ENCODE measurements at regions not wholly inside any gene's neighbourhood (a gene's known extent, or its start where the extent isn't known, plus 50 kb on each side); places are given as distances from the start of the nearest gene placed in this dataset.
"Not testable (repeated sequence)": the region's sequence is repeated elsewhere in the genome, so short reads cannot be mapped to it uniquely, and the experiment has no call there.

- H3K27ac ChIP-seq = peak overlapping the region; percentile 59 to 83 (median 71)
- DNase-seq = no peak
These were observed 92.0 kb upstream of the FRMD1 start for GRCh38 chr6:168170841-168171601.

GRCh38 chr6:168169624-168170023, 90.6 kb upstream of the FRMD1 start:
- no peak overlapping the region for H3K4me3 ChIP-seq
- H3K27me3 ChIP-seq = no peaks in the 10 kb centered on the region
- 85 to 89% methylated on average over 2 to 11 of the region's 11 CpGs for WGBS, 2 donors (ENCODE audit: low coverage in 1 of 2)
- H3K27ac ChIP-seq = peak overlapping the region in 1 of 4 donors; percentile 34
- H3K36me3 ChIP-seq = no peaks in the 10 kb centered on the region
- peaks cover 0 to 27% (median 18%) of the 10 kb centered on the region in 4 donors for H3K4me1 ChIP-seq
- in situ Hi-C loops (cut with MboI; ENCODE audit: low pct_ligation_motif_present in 1 of 4, low pct_unique_long_range_greater_than_20kb in 1 of 4, low sequenced_read_pairs in 3 of 4) = loop anchor here in 1 of 4 donors (25.0 kb wide), 1 partner anchor 718 kb away; no protein-coding TSS in a partner anchor
- H3K9me3 ChIP-seq = no peaks in the 10 kb centered on the region
- intact Hi-C loops (cut with DNase I; ENCODE audit: low total_unique reads) = no loop called here
- TF ChIP-seq POLR2A (IDR thresholded peaks at IDR 0.05) = no peak
- no peak for TF ChIP-seq POLR2AphosphoS5 (IDR thresholded peaks at IDR 0.05)
- TF ChIP-seq EP300 (IDR thresholded peaks at IDR 0.05; ENCODE audit: low read depth) = no peak
- TF ChIP-seq CTCF (IDR thresholded peaks at IDR 0.05) = no peak
- no peak for DNase-seq

More at GRCh38 chr6:168170841-168171601, 92.0 kb upstream of the FRMD1 start:
- Histone ChIP-seq H3K27me3 (no peaks in the 10 kb centered on the region), H3K36me3 (no peaks in the 10 kb centered on the region), H3K9me3 (no peaks in the 10 kb centered on the region), H3K4me1 (peaks cover 0 to 27% (median 18%) of the 10 kb centered on the region in 4 donors), H3K4me3 (no peak overlapping the region)
- in situ Hi-C loops (cut with MboI; ENCODE audit: low pct_ligation_motif_present in 1 of 4, low pct_unique_long_range_greater_than_20kb in 1 of 4, low sequenced_read_pairs in 3 of 4) = loop anchor here in 1 of 4 donors (25.0 kb wide), 1 partner anchor 716 kb away; no protein-coding TSS in a partner anchor
- TF ChIP-seq POLR2AphosphoS5 (IDR thresholded peaks at IDR 0.05) (no peak), CTCF (IDR thresholded peaks at IDR 0.05) (no peak), POLR2A (IDR thresholded peaks at IDR 0.05) (no peak), EP300 (IDR thresholded peaks at IDR 0.05; ENCODE audit: low read depth) (no peak)
- intact Hi-C loops (cut with DNase I; ENCODE audit: low total_unique reads) = no loop called here
- 69 to 78% methylated on average over 8 to 16 of the region's 16 CpGs for WGBS, 2 donors (ENCODE audit: low coverage in 1 of 2)

- H3K27me3 ChIP-seq; H3K4me3 ChIP-seq; DNase-seq; H3K36me3 ChIP-seq; intact Hi-C loops (cut with DNase I; ENCODE audit: low total_unique reads); H3K9me3 ChIP-seq: not testable (repeated sequence)
- Histone ChIP-seq H3K4me1 (peaks cover 0 to 23% (median 18%) of the 10 kb centered on the region in 4 donors), H3K27ac (peak overlapping the region in 1 of 4 donors; percentile 34)
- WGBS, 2 donors (ENCODE audit: low coverage in 1 of 2) = 67 to 76% methylated on average over 1 to 9 of the region's 12 CpGs
- in situ Hi-C loops (cut with MboI; ENCODE audit: low pct_ligation_motif_present in 1 of 4, low pct_unique_long_range_greater_than_20kb in 1 of 4, low sequenced_read_pairs in 3 of 4) = loop anchor here in 1 of 4 donors (25.0 kb wide), 1 partner anchor 718 kb away; no protein-coding TSS in a partner anchor
These were observed 89.9 kb upstream of the FRMD1 start for GRCh38 chr6:168168936-168169335.

GRCh38 chr6:168168330-168168729, 89.3 kb upstream of the FRMD1 start:
- H3K4me3 ChIP-seq; H3K36me3 ChIP-seq; intact Hi-C loops (cut with DNase I; ENCODE audit: low total_unique reads); H3K9me3 ChIP-seq; H3K27me3 ChIP-seq; H3K27ac ChIP-seq; DNase-seq: not testable (repeated sequence)
- in situ Hi-C loops (cut with MboI; ENCODE audit: low pct_ligation_motif_present in 1 of 4, low pct_unique_long_range_greater_than_20kb in 1 of 4, low sequenced_read_pairs in 3 of 4) = loop anchor here in 1 of 4 donors (25.0 kb wide), 1 partner anchor 719 kb away; no protein-coding TSS in a partner anchor
- peaks cover 0 to 28% (median 20%) of the 10 kb centered on the region in 4 donors for H3K4me1 ChIP-seq
- 82 to 97% methylated on average over 5 to 11 of the region's 13 CpGs for WGBS, 2 donors (ENCODE audit: low coverage in 1 of 2)

GRCh38 chr6:168167431-168168315, 88.7 kb upstream of the FRMD1 start:
- Histone ChIP-seq H3K27ac (no peak overlapping the region), H3K4me3 (no peak overlapping the region), H3K4me1 (peaks cover 0 to 29% (median 20%) of the 10 kb centered on the region in 4 donors), H3K27me3 (no peaks in the 10 kb centered on the region), H3K9me3 (no peaks in the 10 kb centered on the region), H3K36me3 (no peaks in the 10 kb centered on the region)
- 94% methylated on average over 12 of the region's 12 CpGs; no CpG with 5 or more reads in 1 of the 2 donors for WGBS, 2 donors (ENCODE audit: low coverage in 1 of 2)
- in situ Hi-C loops (cut with MboI; ENCODE audit: low pct_ligation_motif_present in 1 of 4, low pct_unique_long_range_greater_than_20kb in 1 of 4, low sequenced_read_pairs in 3 of 4) = loop anchor here in 1 of 4 donors (25.0 kb wide), 1 partner anchor 720 kb away; no protein-coding TSS in a partner anchor
- DNase-seq = no peak
- intact Hi-C loops (cut with DNase I; ENCODE audit: low total_unique reads) = no loop called here
- TF ChIP-seq POLR2AphosphoS5 (IDR thresholded peaks at IDR 0.05) (no peak), POLR2A (IDR thresholded peaks at IDR 0.05) (no peak), EP300 (IDR thresholded peaks at IDR 0.05; ENCODE audit: low read depth) (no peak), CTCF (IDR thresholded peaks at IDR 0.05) (no peak)
